Mesenchymal stem cell (in vitro differentiated cells and primary cell): ENCODE measurements at regions not wholly inside any gene's neighbourhood (a gene's known extent, or its start where the extent isn't known, plus 50 kb on each side); places are given as distances from the start of the nearest gene placed in this dataset.

Experiments used
- DNase-seq: peaks from one replicate; pipeline ENCODE4 v3.0.0-alpha.2; 2013
- H2AFZ ChIP-seq: one replicate; pipeline ENCODE4 v1.6.1; 2013; ENCODE audit warnings: low read depth, mild to moderate bottlenecking, control low read depth, inconsistent platforms, low read length, moderate library complexity
- H2AK5ac ChIP-seq: 2 replicates; pipeline ENCODE4 v1.6.1; 2013; ENCODE audit warnings: low read length, moderate library complexity, mild to moderate bottlenecking, inconsistent platforms; ENCODE audit not compliant: severe bottlenecking
- H2BK120ac ChIP-seq: one replicate; pipeline ENCODE4 v1.6.1; 2013; ENCODE audit warnings: low read depth, mild to moderate bottlenecking, inconsistent platforms, low read length, moderate library complexity
- H2BK12ac ChIP-seq, 2 experiments: one replicate each; pipeline ENCODE4 v1.6.1; 2013; ENCODE audit warnings: inconsistent platforms in 2 of 2, low read length in 2 of 2, mild to moderate bottlenecking in 2 of 2, moderate library complexity in 2 of 2, control low read depth in 1 of 2
- H2BK15ac ChIP-seq: one replicate; pipeline ENCODE4 v1.6.1; 2013; ENCODE audit warnings: mild to moderate bottlenecking, low read depth, inconsistent platforms; ENCODE audit not compliant: poor library complexity, severe bottlenecking
- H2BK5ac ChIP-seq: 2 replicates; pipeline ENCODE4 v1.6.1; 2013; ENCODE audit warnings: low read depth, mild to moderate bottlenecking, low read length, control low read depth, inconsistent platforms; ENCODE audit not compliant: poor library complexity, severe bottlenecking
- H3K14ac ChIP-seq, 2 experiments: one replicate each; pipeline ENCODE4 v1.6.1; 2013; ENCODE audit warnings: inconsistent platforms in 2 of 2, low read length in 2 of 2, control low read depth in 1 of 2, mild to moderate bottlenecking in 1 of 2, moderate library complexity in 1 of 2
- H3K18ac ChIP-seq, 2 experiments: one replicate each; pipeline ENCODE4 v1.6.1; 2013; ENCODE audit warnings: inconsistent platforms in 2 of 2, low read length in 2 of 2, control low read depth in 1 of 2, low read depth in 1 of 2, mild to moderate bottlenecking in 1 of 2
- H3K23ac ChIP-seq, 2 experiments: one replicate each; pipeline ENCODE4 v1.6.1; 2013; ENCODE audit warnings: inconsistent platforms in 2 of 2, low read length in 2 of 2, mild to moderate bottlenecking in 2 of 2, moderate library complexity in 2 of 2, control low read depth in 1 of 2
- H3K27ac ChIP-seq: 2 replicates; pipeline ENCODE4 v1.5.1; 2013; ENCODE audit warnings: mild to moderate bottlenecking, moderate library complexity, low read length, control low read depth, inconsistent platforms; ENCODE audit not compliant: poor library complexity, severe bottlenecking
- H3K27me3 ChIP-seq, 2 experiments: 2 replicates each; pipeline versions ENCODE4 v1.6.1 to v1.7.0; 2013; ENCODE audit warnings: low read length in 2 of 2, mild to moderate bottlenecking in 2 of 2, moderate library complexity in 2 of 2, control low read depth in 1 of 2, inconsistent platforms in 1 of 2; ENCODE audit not compliant: control insufficient read depth in 1 of 2, insufficient read depth in 1 of 2
- H3K36me3 ChIP-seq, 2 experiments: 2 replicates each; pipeline versions ENCODE4 v1.6.1 to v1.7.0; 2013; ENCODE audit warnings: low read length in 2 of 2, control low read depth in 1 of 2, inconsistent platforms in 1 of 2, low read depth in 1 of 2, mild to moderate bottlenecking in 1 of 2; ENCODE audit not compliant: insufficient read depth in 2 of 2, control insufficient read depth in 1 of 2
- H3K4ac ChIP-seq, 2 experiments: one replicate each; pipeline ENCODE4 v1.6.1; 2013; ENCODE audit warnings: inconsistent platforms in 2 of 2, low read length in 2 of 2, mild to moderate bottlenecking in 2 of 2, moderate library complexity in 2 of 2, control low read depth in 1 of 2, low read depth in 1 of 2
- H3K4me1 ChIP-seq: 2 replicates; pipeline ENCODE4 v1.6.1; 2013; ENCODE audit warnings: low read depth, low read length, control low read depth; ENCODE audit not compliant: control insufficient read depth, insufficient read depth
- H3K4me2 ChIP-seq: 2 replicates; pipeline ENCODE4 v1.6.1; 2013; ENCODE audit warnings: low read length, mild to moderate bottlenecking, inconsistent platforms; ENCODE audit not compliant: poor library complexity, severe bottlenecking
- H3K4me3 ChIP-seq, 2 experiments: 2 replicates each; pipeline versions ENCODE4 v1.5.1 to v1.7.0; 2013; ENCODE audit warnings: low read length in 2 of 2, mild to moderate bottlenecking in 2 of 2, control low read depth in 1 of 2, low read depth in 1 of 2; ENCODE audit not compliant: insufficient read depth in 1 of 2
- H3K79me1 ChIP-seq: replicated peaks from 2 replicates; pipeline ENCODE4 v1.6.1; 2013; ENCODE audit warnings: mild to moderate bottlenecking, control low read depth, low read length, inconsistent platforms; ENCODE audit not compliant: poor library complexity, severe bottlenecking
- H3K9ac ChIP-seq: 2 replicates; pipeline ENCODE4 v1.7.0; 2013; ENCODE audit warnings: mild to moderate bottlenecking, low read length, moderate library complexity
- H3K9me3 ChIP-seq: 2 replicates; pipeline ENCODE4 v1.7.0; 2013; ENCODE audit warnings: mild to moderate bottlenecking, low read length; ENCODE audit not compliant: control insufficient read depth
- H4K8ac ChIP-seq: one replicate; pipeline ENCODE4 v1.6.1; 2013; ENCODE audit warnings: inconsistent platforms, mild to moderate bottlenecking, low read length, moderate library complexity
- H4K91ac ChIP-seq: one replicate; pipeline ENCODE4 v1.6.1; 2013; ENCODE audit warnings: mild to moderate bottlenecking, low read length, inconsistent platforms
- WGBS: methylation state at CpG from one replicate; pipeline ENCODE4 v1.1.7; 2013; ENCODE audit warnings: mixed read lengths; 5-methylcytosine and 5-hydroxymethylcytosine counted together

- Histone ChIP-seq H3K23ac (no peak overlapping the region), H2BK12ac (no peak overlapping the region), H3K14ac (no peak overlapping the region), H3K27me3 (no peaks in the 10 kb centered on the region), H4K91ac (no peak overlapping the region), H2BK15ac (no peak overlapping the region), H3K4ac (no peak overlapping the region), H2AFZ (no peak overlapping the region), H2BK5ac (no peak overlapping the region), H3K9ac (no peak overlapping the region), H3K79me1 (no peaks in the 10 kb centered on the region), H3K27ac (no peak overlapping the region), H3K4me1 (no peaks in the 10 kb centered on the region), H3K36me3 (no peaks in the 10 kb centered on the region), H2BK120ac (no peak overlapping the region), H3K9me3 (no peaks in the 10 kb centered on the region), H4K8ac (no peak overlapping the region), H3K4me2 (no peak overlapping the region), H2AK5ac (no peak overlapping the region), H3K4me3 (no peak overlapping the region), H3K18ac (no peak overlapping the region)
- DNase-seq, result no peak
- WGBS, result 50% methylated on average over 1 of the region's 1 CpG
Measured at GRCh38 chr15:31955734-31956133, 74.6 kb upstream of the CHRNA7 start.

DNA sequence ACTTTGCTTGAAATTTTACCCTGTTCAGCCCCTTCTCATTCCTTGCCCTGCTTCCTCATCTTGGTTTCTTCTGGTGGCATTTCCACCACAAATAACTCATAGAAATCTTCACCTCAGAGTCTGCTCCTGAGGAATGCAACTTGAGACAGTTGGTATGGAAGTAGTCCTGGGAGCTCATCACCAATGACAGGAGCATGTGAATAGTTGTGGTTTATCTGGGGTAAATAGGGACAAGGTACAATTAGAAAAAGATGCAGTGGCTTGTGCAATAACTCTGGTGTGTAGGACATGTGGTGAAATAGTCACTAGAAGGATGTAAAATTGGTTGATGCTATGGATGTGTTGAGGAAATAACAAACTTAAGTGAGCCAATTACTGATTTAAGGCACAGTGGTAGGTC, 72.7 kb upstream of the CHRNA7 start:
- H3K9me3 ChIP-seq, result no peaks in the 10 kb centered on the region
- no peak overlapping the region for H2BK5ac ChIP-seq
- H2AFZ ChIP-seq, result no peak overlapping the region
- H3K4me3 ChIP-seq, result no peak overlapping the region
- H2BK12ac ChIP-seq, result no peak overlapping the region
- no peak for DNase-seq
- H3K23ac ChIP-seq, result no peak overlapping the region
- no peak overlapping the region for H2BK15ac ChIP-seq
- no peak overlapping the region for H3K18ac ChIP-seq
- no peak overlapping the region for H2AK5ac ChIP-seq
- no peak overlapping the region for H3K27ac ChIP-seq
- H3K36me3 ChIP-seq, result no peaks in the 10 kb centered on the region
- no peak overlapping the region for H3K4me2 ChIP-seq
- no peak overlapping the region for H3K14ac ChIP-seq
- H2BK120ac ChIP-seq, result no peak overlapping the region
- no peak overlapping the region for H4K91ac ChIP-seq
- H3K4me1 ChIP-seq, result no peaks in the 10 kb centered on the region
- no peaks in the 10 kb centered on the region for H3K27me3 ChIP-seq
- H3K4ac ChIP-seq, result no peak overlapping the region
- H3K79me1 ChIP-seq, result no peaks in the 10 kb centered on the region
- no peak overlapping the region for H3K9ac ChIP-seq
- no peak overlapping the region for H4K8ac ChIP-seq

DNA sequence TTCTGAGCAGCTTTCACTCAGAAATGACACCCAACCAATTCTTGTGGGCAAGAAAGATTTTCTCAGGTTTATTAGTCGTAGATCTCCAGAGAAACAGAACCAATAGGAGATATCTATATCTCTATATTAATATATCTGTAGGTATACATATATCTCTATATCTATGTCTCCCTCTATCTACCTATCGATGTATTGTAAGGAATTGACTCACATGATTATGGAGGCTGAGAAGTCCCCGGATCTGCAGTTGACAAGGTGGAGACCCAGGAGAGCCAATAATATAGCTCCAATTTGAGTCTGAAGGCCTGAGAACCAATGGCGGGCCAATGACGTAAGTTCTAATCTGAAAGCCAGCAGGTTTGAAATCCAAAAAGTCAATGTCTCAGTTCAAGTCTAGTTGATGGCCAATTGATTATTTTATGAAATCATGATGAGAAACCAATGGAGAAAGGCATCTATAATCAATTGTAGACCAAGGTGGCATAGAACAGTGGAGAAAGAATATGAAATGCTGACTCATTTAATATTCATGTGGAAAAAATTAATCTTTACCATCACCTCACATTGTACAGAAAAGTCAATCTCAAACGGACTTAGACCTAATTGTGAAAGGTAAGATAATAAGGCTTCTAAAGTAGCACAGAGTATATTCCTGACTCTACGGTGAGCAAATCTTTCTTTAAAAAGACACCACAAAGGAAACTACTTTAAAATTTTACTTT, 65.6 kb upstream of the CHRNA7 start:
- H3K27ac ChIP-seq, result no peak overlapping the region
- H3K4me3 ChIP-seq, result no peak overlapping the region
- no peak overlapping the region for H2AK5ac ChIP-seq
- no peak overlapping the region for H3K9ac ChIP-seq
- H2BK120ac ChIP-seq, result no peak overlapping the region
- H3K23ac ChIP-seq, result no peak overlapping the region
- H2BK12ac ChIP-seq, result no peak overlapping the region
- WGBS, result 90% methylated on average over 6 of the region's 7 CpGs
- no peak overlapping the region for H4K91ac ChIP-seq
- no peak overlapping the region for H4K8ac ChIP-seq
- H3K9me3 ChIP-seq, result no peaks in the 10 kb centered on the region
- H2AFZ ChIP-seq, result no peak overlapping the region
- no peaks in the 10 kb centered on the region for H3K4me1 ChIP-seq
- H3K14ac ChIP-seq, result no peak overlapping the region
- H3K4ac ChIP-seq, result no peak overlapping the region
- no peaks in the 10 kb centered on the region for H3K79me1 ChIP-seq
- no peak overlapping the region for H3K4me2 ChIP-seq
- H2BK5ac ChIP-seq, result no peak overlapping the region
- no peak overlapping the region for H3K18ac ChIP-seq
- no peaks in the 10 kb centered on the region for H3K36me3 ChIP-seq
- no peak for DNase-seq
- H3K27me3 ChIP-seq, result peaks cover 0 to 3% of the 10 kb centered on the region in 2 experiments
- no peak overlapping the region for H2BK15ac ChIP-seq

DNA sequence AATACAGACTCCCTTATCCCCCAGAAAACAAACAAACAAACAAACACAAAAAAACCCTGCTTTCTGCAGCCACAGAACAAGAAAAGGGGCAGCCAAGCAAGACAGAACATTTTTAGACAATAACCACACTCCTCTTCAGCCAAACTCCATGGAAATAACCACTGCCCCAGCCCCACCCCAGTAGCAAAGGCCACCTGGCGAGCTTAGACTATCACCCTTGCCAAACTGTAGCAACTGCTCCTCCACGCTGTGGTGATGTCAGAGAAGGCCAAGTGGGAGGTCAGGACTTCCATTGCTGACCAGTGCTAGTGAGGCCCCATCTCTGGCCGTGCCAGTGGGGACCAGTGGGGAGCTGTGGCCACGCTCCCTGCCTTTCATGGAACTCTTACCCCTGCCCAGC, 60.3 kb upstream of the CHRNA7 start:
- Histone ChIP-seq H3K4me1 (no peaks in the 10 kb centered on the region), H2BK15ac (no peak overlapping the region), H3K9me3 (no peaks in the 10 kb centered on the region), H3K4me2 (no peak overlapping the region), H3K4ac (no peak overlapping the region), H3K4me3 (no peak overlapping the region), H3K18ac (no peak overlapping the region), H3K9ac (no peak overlapping the region), H3K27ac (no peak overlapping the region), H2BK12ac (no peak overlapping the region), H2AFZ (no peak overlapping the region), H3K27me3 (peaks cover 4 to 19% of the 10 kb centered on the region in 2 experiments), H3K14ac (no peak overlapping the region), H2BK120ac (no peak overlapping the region), H3K79me1 (no peaks in the 10 kb centered on the region), H4K8ac (no peak overlapping the region), H2BK5ac (no peak overlapping the region), H3K23ac (no peak overlapping the region), H3K36me3 (no peaks in the 10 kb centered on the region), H4K91ac (no peak overlapping the region), H2AK5ac (no peak overlapping the region)
- WGBS, result 73% methylated on average over 4 of the region's 4 CpGs
- no peak for DNase-seq
